ENCODE measurements at regions not wholly inside any gene's neighbourhood (a gene's known extent, or its start where the extent isn't known, plus 50 kb on each side); places are given as distances from the start of the nearest gene placed in this dataset.

DNA sequence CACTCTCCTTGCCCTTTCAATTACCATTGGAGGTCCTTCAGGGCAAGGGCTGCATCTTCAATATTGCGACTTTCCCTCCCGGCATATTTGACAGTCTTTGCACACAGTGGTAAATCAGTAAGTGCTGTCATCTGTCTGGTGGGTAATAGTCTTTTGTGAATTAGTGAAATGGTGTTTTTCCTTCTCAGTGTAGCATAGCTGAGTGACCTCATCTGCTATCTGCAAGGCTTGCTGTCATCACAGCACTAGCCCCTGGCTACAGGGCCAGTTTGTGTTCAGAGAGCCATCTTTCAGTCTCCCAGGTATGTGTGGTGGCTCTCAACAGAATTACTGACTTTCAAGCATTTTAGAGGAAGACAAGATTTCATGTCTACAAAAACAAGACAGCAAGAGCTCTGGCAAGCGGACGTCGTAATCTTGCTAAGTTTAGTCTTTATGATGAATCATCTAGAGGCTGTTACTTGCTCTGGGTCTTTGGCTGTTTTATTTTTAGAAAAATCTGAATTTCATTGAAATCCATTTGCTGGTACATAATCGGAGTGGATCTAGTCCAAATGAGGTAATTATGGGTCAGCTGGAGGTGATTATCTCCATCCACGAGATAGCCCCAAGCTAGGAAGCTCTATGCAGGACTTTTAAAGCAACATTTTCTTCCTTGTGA lies 528.9 kb downstream of the EPM2A start:
- DNase-seq (ENCODE audit: low read depth in 2 of 2, low spot score in 1 of 2) = no peak

DNA sequence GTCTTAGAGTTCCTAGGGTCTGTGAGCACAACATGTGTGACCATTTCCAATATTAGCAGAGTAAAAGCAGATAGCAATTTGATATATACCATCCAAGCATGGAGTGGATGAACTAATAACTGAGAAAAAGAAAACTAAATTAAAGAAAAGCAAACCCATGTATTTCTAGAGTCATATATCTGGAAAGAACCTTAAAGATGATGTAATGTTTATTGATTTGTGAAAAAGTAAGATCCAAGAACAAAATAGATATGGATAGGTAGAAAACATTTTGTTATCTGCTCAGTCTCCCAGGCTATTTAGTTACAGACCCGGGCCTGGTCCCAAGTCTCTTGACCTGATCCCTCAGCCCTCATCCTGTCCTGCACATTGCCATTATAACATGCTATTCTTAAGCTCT lies 526.8 kb downstream of the EPM2A start:
- no peak for DNase-seq (ENCODE audit: low read depth in 2 of 2, low spot score in 1 of 2)

DNA sequence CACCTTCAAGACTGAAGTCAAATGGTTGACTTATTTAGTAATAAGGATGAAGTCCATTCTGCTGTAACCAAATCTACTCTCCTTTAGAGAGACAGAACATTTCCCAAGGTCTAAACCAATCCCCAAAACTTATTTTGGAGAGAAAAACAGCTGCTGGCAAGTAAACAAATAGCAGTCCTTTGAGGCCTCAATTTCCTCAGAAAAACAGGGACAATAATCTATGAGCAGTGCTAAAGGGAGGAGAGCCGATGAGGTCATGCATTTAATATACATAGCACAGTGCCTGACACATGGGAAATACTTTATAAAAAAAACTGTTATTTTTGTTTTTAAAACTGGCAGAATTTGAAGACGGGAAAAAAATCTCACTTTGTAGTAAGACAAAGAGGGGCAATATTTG lies 526.0 kb downstream of the EPM2A start:
- DNase-seq (ENCODE audit: low read depth in 2 of 2, low spot score in 1 of 2) = no peak

DNA sequence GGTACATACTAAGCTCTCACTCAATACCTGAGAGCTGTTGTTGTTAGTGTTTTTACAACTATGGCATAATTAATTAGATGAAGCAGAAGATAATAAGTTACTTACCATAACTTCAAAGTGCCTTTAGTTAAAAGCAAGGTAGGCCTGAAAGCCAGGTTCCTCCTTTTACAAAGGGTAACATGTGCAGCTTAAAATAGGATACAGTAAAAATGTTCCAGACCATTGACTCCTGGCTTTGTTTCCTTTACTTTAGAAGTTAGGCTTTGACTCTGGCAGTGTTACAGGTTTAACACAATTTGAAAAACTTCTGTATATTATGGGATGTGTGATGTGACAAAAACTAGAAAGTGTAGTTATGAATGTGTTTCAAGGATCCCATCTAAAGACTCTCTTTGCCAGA lies 522.5 kb downstream of the EPM2A start:
- DNase-seq (ENCODE audit: low read depth in 2 of 2, low spot score in 1 of 2) = no peak

DNA sequence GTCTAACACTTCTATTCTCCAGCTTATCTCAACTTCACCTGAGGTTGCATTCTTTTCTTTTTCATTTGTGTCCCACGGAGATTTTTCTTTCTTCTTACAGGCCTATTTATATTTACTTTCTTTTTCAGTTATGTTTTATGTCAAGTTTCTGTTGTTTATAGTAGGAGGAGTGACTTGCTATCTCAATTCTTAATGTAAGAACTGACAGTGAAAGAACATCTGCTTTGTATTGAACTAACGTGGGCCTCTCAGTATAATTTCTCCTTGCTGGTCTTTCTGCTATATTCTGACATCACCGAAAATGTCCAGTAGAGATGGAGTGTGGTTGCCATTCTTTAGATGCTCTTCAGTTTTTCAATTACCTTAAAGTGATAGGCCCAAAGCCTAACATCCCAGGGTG lies 521.7 kb downstream of the EPM2A start:
- DNase-seq (ENCODE audit: low read depth in 2 of 2, low spot score in 1 of 2) = no peak

DNA sequence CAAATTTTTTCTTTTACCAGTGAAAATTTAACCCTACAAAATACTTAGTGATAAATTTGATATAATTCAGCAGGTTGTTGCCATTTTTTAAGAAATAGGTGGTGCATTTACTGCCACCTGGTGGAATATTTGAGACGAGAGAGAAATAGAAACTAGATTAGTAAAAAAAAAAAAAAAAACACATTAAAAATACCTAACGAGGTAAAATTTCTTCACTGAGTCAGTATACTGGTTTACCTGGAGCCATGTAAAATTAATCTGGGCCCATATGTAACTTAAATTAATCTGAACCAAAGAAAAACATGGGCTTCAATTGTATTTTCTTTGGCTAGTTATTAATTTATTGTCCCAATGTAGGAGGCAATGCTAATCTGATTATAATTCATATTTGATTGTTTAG lies 520.8 kb downstream of the EPM2A start:
- DNase-seq (ENCODE audit: low read depth in 2 of 2, low spot score in 1 of 2) = no peak

DNA sequence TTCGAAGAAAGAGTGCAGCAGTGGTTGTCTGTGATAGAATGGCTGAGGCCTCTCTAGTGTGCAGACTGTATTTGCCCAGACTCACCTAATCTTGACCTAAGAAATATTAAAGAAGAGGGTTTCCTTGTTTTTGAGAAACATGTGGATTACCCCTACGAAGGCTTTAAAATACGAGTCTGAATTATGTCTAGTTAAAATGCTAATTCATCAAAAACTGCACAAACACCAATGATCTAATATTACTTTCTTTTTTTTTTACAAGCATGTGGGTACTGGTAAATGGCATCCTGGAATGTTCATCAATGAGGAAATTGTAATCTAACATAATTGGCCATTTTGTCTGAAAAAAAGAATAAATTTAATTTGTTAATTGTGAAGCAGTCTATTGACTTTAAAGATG lies 510.9 kb downstream of the EPM2A start:
- DNase-seq (ENCODE audit: low read depth in 2 of 2, low spot score in 1 of 2) = no peak

DNA sequence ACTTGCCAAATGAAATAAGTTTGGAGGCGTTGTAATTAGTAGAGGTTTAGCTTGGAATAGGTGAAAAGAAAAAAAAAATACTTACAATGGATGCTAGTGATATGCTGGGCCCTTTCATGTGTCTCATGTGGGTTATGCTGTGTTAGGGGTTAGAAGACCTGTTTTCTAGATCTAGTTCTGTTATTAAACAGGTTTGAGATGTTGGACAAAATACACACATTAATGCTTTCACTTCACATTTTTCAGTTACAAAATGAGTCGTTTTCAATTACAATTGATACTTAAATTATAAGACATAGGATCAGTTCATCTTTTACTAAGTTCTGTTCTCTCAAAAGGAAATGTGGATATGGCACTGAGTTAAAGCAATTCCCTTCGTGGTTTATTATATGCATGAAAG lies 509.8 kb downstream of the EPM2A start:
- DNase-seq (ENCODE audit: low read depth in 2 of 2, low spot score in 1 of 2) = no peak

DNA sequence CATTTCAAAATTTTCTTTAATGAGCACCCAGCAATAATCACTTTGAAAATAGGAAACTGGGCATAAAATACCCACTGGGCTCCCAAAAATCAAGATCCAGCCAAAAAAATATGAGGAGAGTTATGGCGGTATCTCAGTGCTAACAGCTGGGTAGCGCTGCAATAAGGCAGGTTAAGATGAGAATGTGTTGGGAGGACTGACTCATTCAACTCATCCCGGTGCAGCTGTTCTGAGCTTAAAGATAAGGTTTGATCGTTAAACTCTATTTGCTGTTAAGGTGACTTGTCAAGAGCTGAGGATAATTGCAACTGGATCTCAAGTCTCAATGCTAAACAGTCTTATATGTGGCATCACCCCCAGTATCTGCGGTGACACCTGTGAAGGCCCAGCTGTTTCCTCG lies 507.7 kb downstream of the EPM2A start:
- no peak for DNase-seq (ENCODE audit: low read depth in 2 of 2, low spot score in 1 of 2)

DNA sequence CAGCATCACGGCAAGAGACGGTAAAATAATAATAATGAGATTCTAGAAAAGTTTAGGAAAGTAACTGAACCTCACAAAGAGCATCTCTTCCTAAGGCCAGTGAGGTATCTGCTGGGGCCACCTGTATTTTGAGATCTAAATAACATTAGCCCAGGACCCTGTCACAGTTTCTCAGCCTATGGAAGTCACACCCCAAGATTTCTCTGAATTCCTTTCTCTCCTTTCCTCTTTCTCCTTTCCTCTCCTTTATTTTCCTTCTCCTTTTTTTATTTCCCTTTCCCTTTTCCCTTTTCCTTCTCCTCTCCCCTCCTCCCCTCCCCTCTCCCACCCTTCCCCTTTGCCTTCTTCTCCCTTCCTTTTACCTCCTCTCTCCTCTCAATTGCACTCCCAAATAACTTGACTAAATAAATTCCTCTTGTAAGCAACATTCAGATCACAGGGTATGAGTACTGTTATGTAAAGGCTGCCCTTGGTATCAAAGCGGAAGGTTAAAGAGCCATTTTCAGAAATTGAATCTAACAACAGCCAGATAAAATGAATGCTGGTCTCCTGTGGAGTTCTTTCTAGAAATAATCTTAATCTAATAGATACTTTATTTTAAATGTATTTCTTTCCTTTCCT lies 506.2 kb downstream of the EPM2A start:
- DNase-seq (ENCODE audit: low read depth in 2 of 2, low spot score in 1 of 2) = no peak

DNA sequence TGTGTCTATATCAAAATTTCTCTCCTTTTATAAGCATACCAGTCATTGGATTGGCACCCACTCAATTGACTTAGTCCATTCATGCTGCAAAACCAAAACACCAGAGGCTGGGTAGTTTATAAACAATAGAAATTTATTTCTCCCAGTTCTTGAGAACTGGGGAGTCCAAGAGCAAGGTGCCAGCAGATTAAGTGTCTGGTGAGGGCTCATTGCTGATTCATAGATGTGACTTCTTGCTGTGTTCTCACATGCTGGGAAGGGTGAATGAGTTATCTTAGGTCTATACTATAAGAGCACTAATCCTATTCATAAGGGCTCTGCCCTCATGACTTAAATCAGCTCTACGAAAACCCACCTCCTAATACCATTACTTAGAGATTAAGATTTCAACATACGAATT lies 501.4 kb downstream of the EPM2A start:
- DNase-seq (ENCODE audit: low read depth in 2 of 2, low spot score in 1 of 2) = no peak

DNA sequence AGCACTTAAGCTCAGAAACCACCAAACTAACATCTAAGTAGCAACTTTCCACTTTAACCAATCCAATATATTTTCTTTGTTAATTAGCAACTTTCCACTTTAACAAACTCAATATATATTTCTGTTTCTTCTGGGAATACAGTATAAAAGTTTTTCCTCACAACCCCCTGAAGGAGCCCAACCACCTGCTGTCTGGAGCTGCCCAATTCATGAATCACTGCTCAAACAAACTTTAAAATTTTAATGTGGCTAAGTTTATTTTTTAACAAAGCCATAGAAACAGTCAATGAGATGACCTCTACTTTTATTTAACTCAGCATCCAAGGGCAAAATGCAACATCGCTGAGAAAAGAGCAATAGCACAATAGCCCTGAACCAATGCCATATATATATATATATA lies 500.1 kb downstream of the EPM2A start:
- no peak for DNase-seq (ENCODE audit: low read depth in 2 of 2, low spot score in 1 of 2)

DNA sequence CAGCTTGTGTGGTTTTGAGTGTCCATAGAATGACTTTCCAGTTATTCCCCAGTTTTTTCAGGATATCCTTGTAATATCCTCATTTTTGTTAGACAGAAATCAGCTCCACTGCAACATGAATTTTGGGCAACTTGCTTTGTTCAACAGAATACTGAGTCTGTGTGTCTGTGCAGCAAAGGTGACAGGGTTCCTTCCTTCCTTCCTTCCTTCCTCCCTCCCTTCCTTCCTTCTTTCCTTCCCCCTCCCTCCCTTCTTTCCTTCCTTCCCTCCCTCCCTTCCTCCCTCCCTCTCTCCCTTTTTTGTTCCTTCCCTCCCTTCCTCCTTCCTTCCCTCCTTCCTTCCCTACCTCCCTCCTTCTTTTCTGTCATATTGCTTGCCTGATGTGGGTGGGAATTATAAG lies 496.5 kb downstream of the EPM2A start:
- no peak for DNase-seq (ENCODE audit: low read depth in 2 of 2, low spot score in 1 of 2)

DNA sequence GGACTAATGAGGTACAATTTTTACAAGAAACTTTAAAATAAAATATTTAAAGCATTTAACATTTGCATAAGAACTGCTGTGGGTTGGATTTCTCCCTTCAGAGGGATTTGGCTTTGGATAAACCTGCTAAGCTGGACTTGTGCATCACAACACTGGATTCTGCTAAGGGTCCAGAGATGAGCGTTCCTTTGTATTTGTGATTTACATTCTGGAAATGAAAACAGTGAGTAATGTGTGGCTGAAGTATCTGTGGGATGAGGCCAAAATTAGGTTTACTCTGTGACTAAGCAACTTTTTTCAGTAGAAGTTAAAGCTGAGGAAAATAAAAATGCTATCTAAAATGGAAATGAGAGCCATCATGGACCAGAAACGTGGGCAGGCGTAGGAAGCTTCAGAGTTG lies 494.3 kb downstream of the EPM2A start:
- no peak for DNase-seq (ENCODE audit: low read depth in 2 of 2, low spot score in 1 of 2)

DNA sequence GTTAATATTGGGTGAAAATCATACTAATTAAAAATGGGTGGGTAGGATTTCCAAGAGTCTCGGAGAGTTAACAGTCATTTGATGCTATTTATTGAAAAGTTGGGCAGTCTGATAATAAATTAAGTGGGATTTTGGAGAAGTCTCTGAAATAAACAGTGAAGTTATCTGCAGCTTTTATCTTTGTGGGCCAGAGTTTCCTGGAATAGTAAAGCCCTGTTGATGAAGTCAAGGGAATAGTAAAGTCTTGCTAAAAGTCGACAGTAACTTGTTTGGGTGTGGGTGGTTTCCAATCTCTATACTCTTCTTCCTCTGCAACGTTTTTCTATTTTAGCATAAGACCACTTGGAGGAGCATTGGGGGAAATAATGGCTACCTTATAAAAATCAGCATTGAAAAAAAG lies 493.6 kb downstream of the EPM2A start:
- no peak for DNase-seq (ENCODE audit: low read depth in 2 of 2, low spot score in 1 of 2)

DNA sequence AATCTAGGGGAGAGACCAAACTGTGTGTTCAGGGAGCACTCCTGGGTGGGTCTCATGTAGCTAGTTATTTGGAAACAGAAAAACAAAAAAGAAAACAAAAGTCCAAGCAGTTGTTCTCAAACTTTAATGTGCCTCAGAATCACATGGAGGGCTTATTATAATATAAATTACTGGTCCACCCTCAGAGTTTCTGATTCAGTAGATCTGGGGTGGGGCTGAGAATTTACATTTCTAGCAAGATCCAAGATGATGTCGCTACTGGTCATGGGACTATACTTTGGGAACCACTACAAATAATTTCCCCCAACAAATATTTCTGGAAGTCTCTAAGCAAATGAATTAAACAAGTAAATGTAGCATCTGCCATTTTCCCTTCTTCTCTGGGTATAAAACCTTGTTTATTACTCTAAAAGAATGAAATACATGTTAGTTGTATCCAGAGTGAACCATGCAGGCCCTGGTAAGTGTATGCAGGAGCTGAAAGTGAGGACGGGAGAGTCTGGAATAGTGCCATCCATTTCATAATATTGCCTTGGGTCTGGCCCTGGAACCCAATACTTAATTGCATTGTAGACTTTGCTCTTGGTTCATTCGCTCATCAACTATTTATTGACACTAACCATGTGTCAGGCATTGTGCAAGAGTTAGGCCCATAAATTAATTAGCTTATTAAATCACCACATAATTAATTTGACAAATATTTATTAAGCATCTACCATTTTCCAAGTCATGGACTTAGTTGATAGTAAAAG lies 490.8 kb downstream of the EPM2A start:
- DNase-seq (ENCODE audit: low read depth in 2 of 2, low spot score in 1 of 2) = no peak

DNA sequence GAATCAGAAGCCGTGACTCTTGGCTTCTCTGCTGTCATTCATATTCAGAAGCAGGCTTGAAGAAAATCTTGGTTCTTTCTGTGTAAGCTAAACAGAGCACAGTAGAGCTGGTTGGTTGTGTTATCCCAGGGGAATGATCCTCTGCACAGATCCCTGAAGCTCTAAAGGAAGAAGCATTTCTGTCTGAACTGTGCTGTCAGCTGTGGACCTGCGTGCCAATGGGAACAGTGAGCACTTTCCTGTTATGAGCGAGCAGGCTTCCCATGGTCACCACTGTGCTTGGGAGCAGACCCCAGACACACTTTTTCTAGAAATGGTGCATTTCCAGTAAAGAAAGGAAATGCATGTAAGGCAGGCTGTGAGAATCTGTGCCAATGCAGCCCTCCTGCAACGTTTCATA lies 490.2 kb downstream of the EPM2A start:
- no peak for DNase-seq (ENCODE audit: low read depth in 2 of 2, low spot score in 1 of 2)

DNA sequence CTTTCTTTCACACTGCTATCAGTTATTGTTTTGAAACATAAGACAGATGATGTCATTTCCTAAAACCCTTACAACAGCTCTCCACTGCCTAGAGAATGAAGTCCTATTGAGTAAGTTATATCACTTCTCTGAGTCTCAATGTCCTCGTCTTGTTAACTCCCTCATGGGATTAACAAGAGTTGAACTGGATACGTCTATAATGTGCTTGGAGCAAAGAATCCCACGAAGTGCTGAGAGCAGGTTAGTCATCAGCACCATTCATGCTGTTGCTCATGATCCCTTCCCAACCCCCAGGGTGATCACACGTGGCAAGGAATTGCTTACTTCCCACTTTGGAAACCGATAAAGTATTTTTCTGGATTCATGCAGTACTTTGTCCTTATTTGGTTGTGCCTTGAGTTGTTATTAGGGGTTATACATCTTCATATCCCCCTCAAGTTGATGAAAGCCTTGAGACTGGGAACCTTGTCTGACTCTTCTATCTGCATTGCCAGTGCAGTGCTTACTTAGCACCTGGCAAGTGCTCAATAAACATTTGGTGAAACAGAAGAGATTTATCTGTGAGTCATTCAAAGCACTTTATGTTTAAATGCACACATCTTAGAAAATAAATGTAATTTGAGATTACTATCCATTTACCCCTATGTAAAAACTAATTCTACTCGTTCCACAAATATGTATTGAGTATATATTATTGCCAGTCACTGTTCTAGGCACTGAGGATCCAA lies 487.5 kb downstream of the EPM2A start:
- no peak for DNase-seq (ENCODE audit: low read depth in 2 of 2, low spot score in 1 of 2)

DNA sequence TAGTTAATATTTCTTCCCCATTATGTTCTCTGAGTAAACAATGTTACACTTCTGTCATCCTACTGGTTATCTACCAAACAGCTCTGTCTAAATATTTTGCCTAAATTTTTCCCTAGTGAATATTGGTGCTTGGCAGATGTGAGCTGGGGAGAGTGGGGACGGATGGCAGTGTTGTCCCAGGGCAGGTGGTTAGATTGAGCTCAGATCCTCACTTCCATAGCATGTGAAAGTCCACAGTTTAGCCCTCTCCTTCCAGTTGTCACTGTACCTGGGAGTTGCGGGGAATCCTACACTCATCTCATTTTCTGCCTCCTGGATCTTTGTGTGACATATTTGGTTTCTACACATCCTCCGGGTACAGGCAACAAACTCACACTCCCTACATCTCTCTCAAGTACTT lies 484.9 kb downstream of the EPM2A start:
- DNase-seq (ENCODE audit: low read depth in 2 of 2, low spot score in 1 of 2) = no peak

DNA sequence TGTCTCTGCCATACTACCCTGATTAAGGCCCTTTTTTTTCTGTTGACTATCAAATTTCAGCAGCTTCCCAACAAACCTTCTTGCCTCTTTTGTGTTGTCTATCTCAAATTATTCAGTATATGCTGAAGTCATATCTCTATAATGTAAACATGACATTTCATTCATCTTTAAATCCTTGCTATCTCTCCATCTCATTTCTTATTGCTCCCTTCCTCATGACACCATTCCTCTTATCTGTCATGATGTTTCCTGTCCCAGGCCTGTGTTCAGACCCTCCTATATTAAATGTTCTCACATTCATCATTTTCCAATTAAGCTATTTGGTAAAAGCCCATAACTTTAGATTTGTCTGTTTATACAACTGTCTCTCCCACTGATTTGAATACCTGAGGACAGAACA lies 482.6 kb downstream of the EPM2A start:
- DNase-seq (ENCODE audit: low read depth in 2 of 2, low spot score in 1 of 2) = no peak

DNA sequence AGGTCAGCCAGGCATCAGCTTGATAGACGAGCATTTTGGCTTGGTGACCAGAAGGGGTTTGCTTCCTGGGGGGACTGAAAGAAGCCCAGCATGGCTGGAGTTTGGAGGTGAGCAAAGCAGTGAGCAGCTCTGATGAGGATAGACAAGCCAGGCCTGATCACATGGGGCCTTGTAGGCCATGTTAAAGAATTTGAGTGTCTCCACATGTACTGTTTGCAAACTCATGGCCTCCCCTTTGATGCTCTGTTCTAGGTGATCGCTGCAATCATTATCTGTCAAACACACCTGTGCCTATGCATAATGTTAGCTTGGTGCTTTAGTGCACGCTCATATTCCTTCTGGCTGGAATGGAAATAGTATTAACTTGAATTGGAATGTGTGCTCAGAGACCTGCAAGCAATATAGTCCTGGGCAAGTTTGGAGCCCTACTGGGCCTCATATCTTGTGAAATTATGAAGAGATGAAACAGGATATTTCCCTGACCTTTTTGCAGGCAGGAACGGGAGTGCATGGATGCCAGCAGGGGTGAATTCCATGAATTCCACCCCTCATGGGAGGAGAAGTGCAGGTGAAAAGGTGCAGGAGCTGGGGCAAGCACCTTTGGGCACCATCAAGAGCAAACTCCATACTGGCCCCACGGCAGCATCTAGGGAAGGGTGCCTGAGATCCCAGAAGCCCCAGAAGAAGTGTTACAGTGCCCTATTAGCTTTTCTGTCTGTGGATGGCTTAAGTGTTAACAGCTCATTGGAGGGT lies 480.5 kb downstream of the EPM2A start:
- DNase-seq (ENCODE audit: low read depth in 2 of 2, low spot score in 1 of 2) = no peak
